SK-N-SH (cell line): ENCODE measurements at regions not wholly inside any gene's neighbourhood (a gene's known extent, or its start where the extent isn't known, plus 50 kb on each side); places are given as distances from the start of the nearest gene placed in this dataset.
"Not testable (repeated sequence)": the region's sequence is repeated elsewhere in the genome, so short reads cannot be mapped to it uniquely, and the experiment has no call there.

Experiments
- CTCF ChIA-PET: fragments of 300-600, 350-600 bp; formaldehyde crosslinking; extraction: SDS; loops from one replicate; lab custom pipeline; 2021; lab: Yijun Ruan, JAX
- POLR2A ChIA-PET: fragments of 350-600 bp; sonication (Branson Sonifier 250); formaldehyde crosslinking; extraction: SDS; loops from one replicate; lab custom pipeline; 2020; ENCODE audit warnings: antibody characterized with exemption, inconsistent platforms; lab: Yijun Ruan, JAX
- DNase-seq: peaks from one replicate; pipeline ENCODE4 v3.0.0; 2012
- H2AFZ ChIP-seq: fragments of 200-600 bp; sonication (generic); 2 replicates; pipeline ENCODE4 v1.8.1; 2016; ENCODE audit warnings: antibody characterized with exemption, mild to moderate bottlenecking, low read depth
- H3F3A ChIP-seq: fragments of 200-600 bp; sonication (generic); replicated peaks from 2 replicates; pipeline ENCODE3; 2016; ENCODE audit warnings: antibody characterized with exemption, mild to moderate bottlenecking; ENCODE audit not compliant: insufficient read depth
- H3K27ac ChIP-seq, 2 experiments: fragments of 200-500 bp in 1 of 2; fragments of 200-600 bp in 1 of 2; sonication (Bioruptor generic) in 1 of 2; sonication (generic), shearing (Covaris generic) in 1 of 2; 2 replicates each; pipeline versions ENCODE4 v1.5.1 to v1.6.1; 2014 to 2016; ENCODE audit warnings: low read depth in 2 of 2, inconsistent platforms in 1 of 2, low read length in 1 of 2, mild to moderate bottlenecking in 1 of 2, mixed read lengths in 1 of 2
- H3K27me3 ChIP-seq: fragments of 200-600 bp; sonication (generic), shearing (Covaris generic); 2 replicates; pipeline ENCODE4 v1.6.1; 2016; ENCODE audit warnings: mixed run types; ENCODE audit not compliant: insufficient read depth
- H3K36me3 ChIP-seq, 2 experiments: fragments of 200-500 bp in 1 of 2; fragments of 200-600 bp in 1 of 2; sonication (Bioruptor generic) in 1 of 2; sonication (generic) in 1 of 2; replicated peaks in 1 of 2; 2 replicates each; pipeline versions ENCODE3 to v1.5.1; 2014 to 2016; ENCODE audit warnings: low read length in 1 of 2, mild to moderate bottlenecking in 1 of 2; ENCODE audit not compliant: insufficient read depth in 2 of 2, control insufficient read depth in 1 of 2
- H3K4me1 ChIP-seq, 2 experiments: fragments of 200-500 bp in 1 of 2; fragments of 200-600 bp in 1 of 2; sonication (Bioruptor generic) in 1 of 2; sonication (generic), shearing (Covaris generic) in 1 of 2; 2 replicates each; pipeline versions ENCODE4 v1.5.1 to v1.6.1; 2014 to 2016; ENCODE audit warnings: low read depth in 1 of 2, low read length in 1 of 2, mixed run types in 1 of 2; ENCODE audit not compliant: insufficient read depth in 2 of 2, control insufficient read depth in 1 of 2
- H3K4me2 ChIP-seq: fragments of 200-600 bp; sonication (generic), shearing (Covaris generic); 2 replicates; pipeline ENCODE4 v1.6.1; 2017; ENCODE audit warnings: mixed run types
- H3K4me3 ChIP-seq, 2 experiments: fragments of 200-500 bp in 1 of 2; fragments of 200-600 bp in 1 of 2; sonication (Bioruptor generic) in 1 of 2; sonication (generic), shearing (Covaris generic) in 1 of 2; 2 replicates each; pipeline versions ENCODE4 v1.5.1 to v1.8.1; 2014 to 2016; ENCODE audit warnings: low read depth in 2 of 2, inconsistent platforms in 1 of 2, low read length in 1 of 2, mild to moderate bottlenecking in 1 of 2, mixed read lengths in 1 of 2, moderate library complexity in 1 of 2
- H3K79me2 ChIP-seq: fragments of 200-600 bp; sonication (generic); 2 replicates; pipeline ENCODE4 v1.8.1; 2017; ENCODE audit warnings: mild to moderate bottlenecking; ENCODE audit not compliant: insufficient read depth
- H3K9ac ChIP-seq: fragments of 200-600 bp; sonication (generic); 2 replicates; pipeline ENCODE4 v1.6.1; 2017; ENCODE audit warnings: mixed run types
- H3K9me2 ChIP-seq: fragments of 200-600 bp; sonication (generic); 2 replicates; pipeline ENCODE4 v1.6.1; 2017; ENCODE audit warnings: mixed run types
- H3K9me3 ChIP-seq: fragments of 200-600 bp; sonication (generic); 2 replicates; pipeline ENCODE4 v1.6.1; 2017; ENCODE audit warnings: mixed run types, mild to moderate bottlenecking, moderate library complexity
- H4K20me1 ChIP-seq: fragments of 200-600 bp; sonication (generic); 2 replicates; pipeline ENCODE4 v1.6.1; 2017; ENCODE audit warnings: mild to moderate bottlenecking, mixed run types; ENCODE audit not compliant: insufficient read depth
- CHD2 ChIP-seq: fragments of 150-350 bp; IDR thresholded peaks from 2 replicates; pipeline ENCODE4 v1.6.1; 2018; ENCODE audit warnings: low read length; ENCODE audit not compliant: partially characterized antibody
- ELF1 ChIP-seq: IDR thresholded peaks from 2 replicates; pipeline ENCODE4 v1.4.0; 2012
- FOXJ3 ChIP-seq: sonication (generic); formaldehyde crosslinking; IDR thresholded peaks from 2 replicates; pipeline ENCODE4 v1.5.1; 2020; ENCODE audit warnings: mild to moderate bottlenecking, missing genetic modification reagents
- NRF1 ChIP-seq: IDR thresholded peaks from 2 replicates; pipeline ENCODE4 v1.6.1; 2012; ENCODE audit warnings: low read depth, mild to moderate bottlenecking, low read length
- RXRA ChIP-seq: IDR thresholded peaks from 2 replicates; pipeline ENCODE4 v1.4.0; 2012; ENCODE audit warnings: low read depth, mild to moderate bottlenecking, borderline replicate concordance
- TCF12 ChIP-seq: IDR thresholded peaks from 2 replicates; pipeline ENCODE4 v1.4.0; 2012
- USF2 ChIP-seq: fragments of 150-350 bp; IDR thresholded peaks from 2 replicates; pipeline ENCODE4 v1.6.1; 2017; ENCODE audit warnings: antibody characterized with exemption, low read length, low read depth, borderline replicate concordance
- WGBS: methylation state at CpG from one replicate; pipeline ENCODE4 v1.1.6; 2017; ENCODE audit warnings: low lambda C conversion rate; 5-methylcytosine and 5-hydroxymethylcytosine counted together

GRCh38 chr18:38644875-38645641 lies 1079.5 kb upstream of the CELF4 start:
- no peak overlapping the region for H3K9ac ChIP-seq
- no peak overlapping the region for H3K27ac ChIP-seq
- ChIA-PET CTCF (no interaction called here), POLR2A (no interaction called here)
- no peaks in the 10 kb centered on the region for H3K9me3 ChIP-seq
- H3K4me1 ChIP-seq: no peaks in the 10 kb centered on the region
- no peaks in the 10 kb centered on the region for H4K20me1 ChIP-seq
- H3K9me2 ChIP-seq: no peaks in the 10 kb centered on the region
- no peaks in the 10 kb centered on the region for H3K79me2 ChIP-seq
- 13% methylated on average over 4 of the region's 4 CpGs for WGBS
- H3F3A ChIP-seq: no peaks in the 10 kb centered on the region
- no peak for TF ChIP-seq RXRA
- no peak for TF ChIP-seq CHD2
- no peak for TF ChIP-seq FOXJ3 (CRISPR knock-in tag)
- TF ChIP-seq, all 33 proteins: peak for 0
- DNase-seq: no peak
- no peaks in the 10 kb centered on the region for H3K36me3 ChIP-seq
- H3K4me3 ChIP-seq: no peak overlapping the region
- no peak overlapping the region for H3K4me2 ChIP-seq
- H3K27me3 ChIP-seq: no peaks in the 10 kb centered on the region
- no peak overlapping the region for H2AFZ ChIP-seq

DNA sequence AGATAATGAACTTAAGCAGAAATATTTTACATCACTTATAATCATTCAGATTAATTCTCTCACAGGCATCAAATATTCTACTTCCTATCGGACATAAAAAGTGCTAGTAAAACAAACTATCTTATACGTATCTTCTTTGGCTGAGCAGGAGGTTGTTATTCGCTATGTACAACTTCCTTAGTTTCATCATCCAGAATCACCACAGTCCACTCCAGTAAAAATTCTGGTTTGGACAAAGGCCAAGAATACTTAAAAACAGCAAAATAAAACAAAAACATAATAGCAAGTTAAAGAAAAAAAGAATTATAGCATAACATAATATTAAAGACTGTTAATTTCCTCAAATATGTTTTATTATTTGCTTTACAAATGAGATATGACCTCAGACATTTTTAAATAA lies 1077.1 kb upstream of the CELF4 start:
- DNase-seq: no peak
- H3K9me2 ChIP-seq: no peaks in the 10 kb centered on the region
- no peak overlapping the region for H2AFZ ChIP-seq
- no peak for TF ChIP-seq FOXJ3 (CRISPR knock-in tag)
- no peak for TF ChIP-seq USF2
- TF ChIP-seq NRF1: no peak
- no peak for TF ChIP-seq ELF1
- no peak for TF ChIP-seq TCF12
- H3K79me2 ChIP-seq: no peaks in the 10 kb centered on the region
- H3K27me3 ChIP-seq: no peaks in the 10 kb centered on the region
- ChIA-PET POLR2A (no interaction called here), CTCF (interaction anchor here (0.6 kb wide), 1 partner anchor 129 kb away, joined by 3 read pairs; no protein-coding TSS in a partner anchor)
- no peaks in the 10 kb centered on the region for H3K36me3 ChIP-seq
- no peak overlapping the region for H3K4me2 ChIP-seq
- H3K4me3 ChIP-seq: no peak overlapping the region
- no peaks in the 10 kb centered on the region for H3K9me3 ChIP-seq
- no peak overlapping the region for H3K27ac ChIP-seq
- 68% methylated on average over 3 of the region's 3 CpGs for WGBS
- no peaks in the 10 kb centered on the region for H3K4me1 ChIP-seq
- no peak overlapping the region for H3K9ac ChIP-seq
- H3F3A ChIP-seq: no peaks in the 10 kb centered on the region
- H4K20me1 ChIP-seq: no peaks in the 10 kb centered on the region

DNA sequence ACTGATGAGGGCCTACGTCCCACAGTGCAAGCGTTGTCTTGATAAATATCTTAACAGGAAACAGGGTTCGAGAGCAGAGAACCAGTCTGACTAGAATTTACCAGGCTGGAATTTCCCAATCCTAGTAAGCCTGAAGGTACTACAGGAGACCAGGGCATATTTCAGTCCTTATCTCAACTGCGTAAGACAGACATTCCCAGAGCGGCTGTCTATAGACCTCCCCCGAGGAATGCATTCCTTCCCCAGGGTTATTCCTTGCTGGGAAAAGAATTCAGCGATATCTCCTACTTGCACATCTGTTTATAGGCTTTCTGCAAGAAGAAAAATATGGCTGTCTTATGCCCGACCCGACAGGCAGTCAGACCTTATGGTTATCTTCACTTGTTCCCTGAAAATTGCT lies 1074.1 kb upstream of the CELF4 start:
- H3K36me3 ChIP-seq, H3K4me1 ChIP-seq, H3K9me2 ChIP-seq, H3K27me3 ChIP-seq, H3F3A ChIP-seq, H3K9ac ChIP-seq, POLR2A ChIA-PET, H4K20me1 ChIP-seq, H2AFZ ChIP-seq, H3K4me3 ChIP-seq, H3K9me3 ChIP-seq, H3K79me2 ChIP-seq, DNase-seq, CTCF ChIA-PET, H3K27ac ChIP-seq, H3K4me2 ChIP-seq: not testable (repeated sequence)
- 38% methylated on average over 9 of the region's 9 CpGs for WGBS
